ENCODE measurements at regions not wholly inside any gene's neighbourhood (a gene's known extent, or its start where the extent isn't known, plus 50 kb on each side); places are given as distances from the start of the nearest gene placed in this dataset.
A peak's percentile ranks its signal among the peaks of the same experiment; 100 is the strongest.

GRCh38 chr7:10703059-10703458, 270.6 kb upstream of the PHF14 start:
- ChIA-PET CTCF (interaction anchor here (0.7 to 1.6 kb wide), 2 partner anchors 10 kb away, joined by 3 to 7 read pairs; no protein-coding TSS in a partner anchor), POLR2A (no interaction called here)
- TF ChIP-seq CTCF (IDR thresholded peaks at IDR 0.05; ENCODE audit: control extremely low read depth, extremely low read depth, low read depth, missing control alignments): no peak
- DNase-seq (ENCODE audit: extremely low spot score): no peak

- no peak for TF ChIP-seq CTCF (IDR thresholded peaks at IDR 0.05; ENCODE audit: control extremely low read depth, extremely low read depth, low read depth, missing control alignments)
- ChIA-PET POLR2A (no interaction called here), CTCF (no interaction called here)
- DNase-seq (ENCODE audit: extremely low spot score): no peak
These were observed 269.7 kb upstream of the PHF14 start for GRCh38 chr7:10703981-10704380.

GRCh38 chr7:10704653-10705052, 269.0 kb upstream of the PHF14 start:
- DNase-seq (ENCODE audit: extremely low spot score): no peak
- TF ChIP-seq CTCF (IDR thresholded peaks at IDR 0.05; ENCODE audit: control extremely low read depth, extremely low read depth, low read depth, missing control alignments): no peak
- ChIA-PET POLR2A (no interaction called here), CTCF (no interaction called here)

GRCh38 chr7:10706875-10707493, 266.7 kb upstream of the PHF14 start:
- ChIA-PET CTCF (interaction anchor here (1.4 kb wide), 1 partner anchor 10 kb away, joined by 3 read pairs; no protein-coding TSS in a partner anchor), POLR2A (no interaction called here)
- DNase-seq (ENCODE audit: extremely low spot score): peak; percentile 34

GRCh38 chr7:10707519-10707918, 266.2 kb upstream of the PHF14 start:
- ChIA-PET CTCF (interaction anchor here (1.4 kb wide), 1 partner anchor 10 kb away, joined by 3 read pairs; no protein-coding TSS in a partner anchor), POLR2A (no interaction called here)
- TF ChIP-seq CTCF (IDR thresholded peaks at IDR 0.05; ENCODE audit: control extremely low read depth, extremely low read depth, low read depth, missing control alignments): no peak
- no peak for DNase-seq (ENCODE audit: extremely low spot score)

More at GRCh38 chr7:10706875-10707493, 266.7 kb upstream of the PHF14 start:
- no peak for TF ChIP-seq CTCF (IDR thresholded peaks at IDR 0.05; ENCODE audit: control extremely low read depth, extremely low read depth, low read depth, missing control alignments)

- POLR2A ChIA-PET: no interaction called here
- TF ChIP-seq CTCF (IDR thresholded peaks at IDR 0.05; ENCODE audit: control extremely low read depth, extremely low read depth, low read depth, missing control alignments): peak; percentile 14
- no peak for DNase-seq (ENCODE audit: extremely low spot score)
- CTCF ChIA-PET: interaction anchor here (1.4 kb wide), 1 partner anchor 11 kb away, joined by 3 read pairs; no protein-coding TSS in a partner anchor
These were observed 265.2 kb upstream of the PHF14 start for GRCh38 chr7:10708447-10708846.
